Immature natural killer cell (primary cell): ENCODE measurements at regions not wholly inside any gene's neighbourhood (a gene's known extent, or its start where the extent isn't known, plus 50 kb on each side); places are given as distances from the start of the nearest gene placed in this dataset.
"Not testable (repeated sequence)": the region's sequence is repeated elsewhere in the genome, so short reads cannot be mapped to it uniquely, and the experiment has no call there.

Source experiments
- DNase-seq, 3 donors: peaks; one replicate each; pipeline ENCODE4 v3.0.0; 2022; ENCODE audit warnings: mixed read lengths in 1 of 3
- H3K27ac Mint-ChIP-seq, 6 donors: one replicate each; pipeline ENCODE4 v1.8.0; 2020; ENCODE audit warnings: mixed read lengths in 6 of 6, mild to moderate bottlenecking in 5 of 6, inconsistent platforms in 4 of 6, moderate library complexity in 3 of 6
- H3K27me3 Mint-ChIP-seq, 3 donors: one replicate each; pipeline ENCODE4 v1.8.0; 2020 to 2021; ENCODE audit warnings: low read depth in 3 of 3, mild to moderate bottlenecking in 3 of 3, mixed read lengths in 3 of 3, moderate library complexity in 3 of 3, inconsistent platforms in 1 of 3
- H3K36me3 Mint-ChIP-seq, 3 donors: one replicate each; pipeline ENCODE4 v1.8.0; 2020; ENCODE audit warnings: mixed read lengths in 3 of 3, inconsistent platforms in 2 of 3, mild to moderate bottlenecking in 2 of 3
- H3K4me1 Mint-ChIP-seq, 2 donors: one replicate each; pipeline ENCODE4 v1.8.0; 2020; ENCODE audit warnings: inconsistent platforms in 2 of 2, mild to moderate bottlenecking in 2 of 2, mixed read lengths in 2 of 2, moderate library complexity in 1 of 2
- H3K4me3 Mint-ChIP-seq, 5 donors: one replicate each; pipeline ENCODE4 v1.8.0; 2020; ENCODE audit warnings: mild to moderate bottlenecking in 5 of 5, mixed read lengths in 5 of 5, inconsistent platforms in 3 of 5, moderate library complexity in 3 of 5
- H3K9me3 Mint-ChIP-seq, 6 donors: one replicate each; pipeline ENCODE4 v1.8.0; 2020; ENCODE audit warnings: mild to moderate bottlenecking in 6 of 6, mixed read lengths in 6 of 6, inconsistent platforms in 4 of 6, moderate library complexity in 3 of 6

DNA sequence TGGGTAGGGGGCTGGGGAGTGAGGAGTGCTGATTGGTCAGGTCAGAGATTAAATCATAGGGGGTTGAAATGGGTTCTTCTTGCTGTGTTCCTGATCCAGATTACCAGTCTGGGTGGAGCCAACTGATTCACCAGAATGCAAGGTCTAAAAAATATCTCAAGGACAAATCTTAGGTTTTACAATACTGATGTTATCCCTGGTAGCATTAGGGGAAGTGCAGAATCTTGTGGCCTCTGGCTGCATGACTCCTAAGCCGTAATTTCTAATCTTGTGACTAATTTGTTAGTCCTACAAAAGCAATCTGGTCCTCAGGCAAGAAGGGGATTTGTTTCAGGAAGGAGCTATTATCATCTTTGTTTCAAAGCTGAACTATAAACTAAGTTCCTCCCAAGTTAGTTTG is 289.2 kb upstream of the KYNU start:
- no peaks in the 10 kb centered on the region for H3K27me3 Mint-ChIP-seq
- peaks cover 0 to 7% (median 1%) of the 10 kb centered on the region in 6 donors for H3K9me3 Mint-ChIP-seq
- H3K4me3 Mint-ChIP-seq: no peak overlapping the region
- DNase-seq: no peak
- H3K4me1 Mint-ChIP-seq: no peaks in the 10 kb centered on the region
- H3K27ac Mint-ChIP-seq: no peak overlapping the region
- H3K36me3 Mint-ChIP-seq: no peaks in the 10 kb centered on the region

DNA sequence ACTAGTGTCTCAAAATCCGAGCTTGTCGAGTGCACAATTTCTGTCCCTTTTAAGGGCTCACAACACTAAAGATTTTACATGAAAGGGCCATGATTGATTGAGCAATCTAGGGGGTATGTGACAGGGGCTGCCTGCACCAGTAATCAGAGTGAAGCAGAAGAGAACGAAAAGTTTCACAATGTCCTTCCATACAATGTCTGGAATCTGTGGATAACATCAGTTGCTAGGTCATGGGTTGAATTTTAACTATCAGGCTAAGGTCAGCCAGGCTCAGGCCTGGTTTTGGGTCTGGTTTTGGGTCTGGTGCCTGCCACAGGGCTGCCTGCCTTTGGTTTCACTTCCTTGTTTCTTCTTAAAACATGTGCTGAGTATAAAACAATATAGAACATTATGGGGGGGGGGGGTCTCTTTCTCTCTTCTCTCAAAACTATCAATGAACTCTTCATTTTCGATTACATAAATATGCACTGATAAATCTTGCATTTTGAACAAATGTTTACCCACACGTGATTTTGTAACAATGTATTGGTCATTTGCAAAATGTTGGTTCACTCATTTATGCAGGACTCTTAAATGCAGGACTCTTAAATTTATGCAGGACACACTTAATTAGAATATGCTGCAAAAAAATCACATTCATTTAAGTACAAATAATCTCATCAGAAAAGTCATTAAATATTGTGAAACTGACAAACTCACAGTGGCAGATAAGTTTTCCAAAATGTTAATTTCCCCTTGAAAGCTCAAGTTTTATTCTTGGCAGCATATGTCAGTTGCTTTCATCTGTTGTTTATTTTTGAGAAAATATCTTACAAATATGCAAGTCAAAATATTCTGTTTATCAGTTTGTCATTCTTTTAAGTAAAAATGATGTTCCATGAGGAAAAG is 290.5 kb upstream of the KYNU start:
- no peak for DNase-seq
- Mint-ChIP-seq H3K36me3 (no peaks in the 10 kb centered on the region), H3K27ac (no peak overlapping the region), H3K27me3 (peaks cover 0 to 2% (median 0%) of the 10 kb centered on the region in 3 donors), H3K4me3 (no peak overlapping the region), H3K9me3 (peaks cover 0 to 7% (median 1%) of the 10 kb centered on the region in 6 donors), H3K4me1 (no peaks in the 10 kb centered on the region)

DNA sequence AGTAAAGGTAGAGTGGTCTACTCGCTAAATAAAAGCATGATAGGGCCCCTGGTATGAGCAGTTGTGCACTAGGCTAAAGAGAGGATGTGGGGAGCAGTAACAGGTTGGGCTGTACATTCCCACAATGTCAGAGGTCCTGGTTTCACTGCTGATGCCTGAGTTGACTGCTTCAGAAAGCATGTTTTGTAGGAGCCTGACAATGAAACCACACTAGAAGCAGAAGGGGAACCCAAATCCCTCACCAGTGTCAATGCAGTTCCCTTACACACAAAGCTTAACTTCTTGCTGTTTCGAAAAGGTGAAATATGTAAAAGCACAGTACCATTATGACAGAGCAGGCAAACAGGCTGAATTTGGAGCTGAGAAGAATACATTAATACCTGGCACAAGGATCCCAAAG is 291.7 kb upstream of the KYNU start:
- Mint-ChIP-seq H3K27me3 (peaks cover 0 to 2% (median 1%) of the 10 kb centered on the region in 3 donors), H3K4me3 (no peak overlapping the region), H3K9me3 (peaks cover 0 to 7% (median 4%) of the 10 kb centered on the region in 6 donors), H3K27ac (no peak overlapping the region), H3K4me1 (no peaks in the 10 kb centered on the region), H3K36me3 (no peaks in the 10 kb centered on the region)
- DNase-seq: no peak

DNA sequence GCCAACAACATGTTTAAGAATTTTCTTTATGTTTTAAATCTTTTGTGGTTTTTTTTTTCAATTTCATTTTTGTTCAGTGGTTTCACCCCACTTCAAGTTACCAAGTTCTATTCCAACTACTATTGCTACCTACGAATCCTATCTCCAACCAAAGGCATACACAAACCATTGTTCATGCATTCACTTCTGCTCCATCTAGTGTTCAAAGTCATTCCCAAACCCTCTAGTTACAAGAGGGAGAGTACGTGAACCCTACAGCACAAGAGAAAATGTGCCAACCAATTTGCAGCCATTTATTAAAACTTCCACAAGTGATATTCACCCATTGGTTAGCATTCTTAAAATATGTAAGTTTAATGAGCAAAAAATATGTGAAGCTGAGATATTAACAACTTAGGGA is 295.1 kb upstream of the KYNU start:
- Mint-ChIP-seq H3K27ac (no peak overlapping the region), H3K36me3 (no peaks in the 10 kb centered on the region), H3K9me3 (peaks cover 0 to 23% (median 3%) of the 10 kb centered on the region in 6 donors), H3K4me1 (no peaks in the 10 kb centered on the region), H3K27me3 (peaks cover 1 to 4% (median 4%) of the 10 kb centered on the region in 3 donors), H3K4me3 (no peak overlapping the region)
- DNase-seq: no peak

DNA sequence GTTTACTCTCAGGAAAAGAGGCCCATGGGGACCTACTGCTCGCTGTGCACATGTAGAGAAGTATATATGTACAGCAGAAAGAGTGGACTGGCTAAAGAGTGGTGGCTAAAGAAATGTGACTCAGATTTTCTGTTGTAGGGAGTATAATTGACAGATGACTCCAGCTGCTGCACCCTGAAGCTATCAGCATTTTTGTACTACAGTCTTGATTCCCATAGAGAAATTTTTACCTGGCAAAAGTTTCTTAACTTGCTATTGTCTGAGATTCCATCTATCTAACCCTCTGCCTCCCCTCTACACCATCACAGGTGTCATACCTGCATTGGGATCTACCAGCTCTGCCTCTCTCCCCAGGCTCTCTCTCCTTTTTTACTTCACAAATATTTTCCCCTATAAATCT is 296.0 kb upstream of the KYNU start:
- Mint-ChIP-seq H3K36me3 (no peaks in the 10 kb centered on the region), H3K27me3 (peaks cover 1 to 4% (median 4%) of the 10 kb centered on the region in 3 donors), H3K9me3 (peaks cover 0 to 23% (median 3%) of the 10 kb centered on the region in 6 donors), H3K4me3 (no peak overlapping the region), H3K4me1 (no peaks in the 10 kb centered on the region), H3K27ac (no peak overlapping the region)
- DNase-seq: no peak

DNA sequence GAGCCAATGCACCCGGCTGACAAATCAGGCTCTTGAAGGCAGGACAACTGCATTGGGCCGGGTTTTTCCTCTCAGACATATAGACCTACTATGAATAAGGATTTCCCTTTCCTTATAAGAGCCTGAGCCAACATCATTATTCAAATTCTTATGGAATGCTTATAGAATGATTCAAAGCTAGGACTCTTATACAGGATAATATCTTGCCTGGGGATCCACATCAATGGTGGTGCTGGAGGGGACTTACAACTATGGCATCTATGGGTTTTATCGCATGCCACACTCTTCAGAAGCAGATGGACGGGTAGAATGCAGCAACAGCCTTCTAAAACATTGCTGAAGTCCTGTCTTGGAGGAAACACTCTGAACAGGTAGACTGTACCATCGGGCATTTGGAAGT is 296.8 kb upstream of the KYNU start:
- Mint-ChIP-seq H3K9me3 (peaks cover 0 to 23% (median 3%) of the 10 kb centered on the region in 6 donors), H3K27ac (no peak overlapping the region), H3K27me3 (peaks cover 1 to 4% (median 4%) of the 10 kb centered on the region in 3 donors)

DNA sequence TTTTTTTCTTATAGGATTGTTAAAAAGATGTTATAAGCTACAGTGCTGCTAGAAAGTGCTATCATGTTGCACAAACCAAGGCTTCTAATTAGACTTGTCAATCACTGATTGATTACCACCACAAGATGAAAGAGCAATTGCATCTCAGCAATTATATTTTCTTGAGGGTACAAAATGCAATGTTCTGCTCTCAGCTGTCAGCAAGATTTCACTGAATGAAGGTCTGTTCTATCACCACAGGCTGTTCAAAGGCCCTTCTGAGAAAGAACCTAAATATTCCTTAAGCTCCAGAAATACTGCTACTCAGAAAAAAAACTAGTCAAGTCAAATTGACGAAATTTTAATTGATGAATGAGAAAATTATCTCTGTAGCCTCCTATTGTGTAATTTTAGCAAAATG is 301.9 kb upstream of the KYNU start:
- peaks cover 2 to 4% (median 2%) of the 10 kb centered on the region in 3 donors for H3K27me3 Mint-ChIP-seq
- no peaks in the 10 kb centered on the region for H3K4me1 Mint-ChIP-seq
- H3K36me3 Mint-ChIP-seq: no peaks in the 10 kb centered on the region
- peaks cover 3 to 34% (median 7%) of the 10 kb centered on the region in 6 donors for H3K9me3 Mint-ChIP-seq
- no peak for DNase-seq
- H3K4me3 Mint-ChIP-seq: no peak overlapping the region
- no peak overlapping the region for H3K27ac Mint-ChIP-seq

More for the DNA sequence above, 296.8 kb upstream of the KYNU start:
- no peaks in the 10 kb centered on the region for H3K36me3 Mint-ChIP-seq
- H3K4me1 Mint-ChIP-seq: no peaks in the 10 kb centered on the region
- no peak for DNase-seq
- no peak overlapping the region for H3K4me3 Mint-ChIP-seq

DNA sequence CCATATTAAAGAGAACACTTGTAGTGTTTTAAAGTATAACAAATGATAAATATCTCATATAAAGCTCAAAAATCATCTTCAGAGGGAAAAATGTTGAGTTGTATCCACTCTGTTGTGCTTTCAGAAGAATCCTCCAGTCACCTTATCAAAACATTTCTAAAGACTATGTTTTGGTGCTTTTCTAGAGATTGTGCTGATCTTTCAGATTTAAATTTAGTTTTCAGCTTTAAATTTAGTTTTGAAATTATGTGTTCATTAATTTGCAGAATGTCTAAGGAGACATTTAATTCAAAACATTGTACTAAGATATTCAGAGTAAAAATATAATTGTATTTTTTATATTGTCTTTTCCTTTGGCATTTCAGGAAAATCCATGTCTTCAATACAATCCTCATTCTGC is 303.1 kb upstream of the KYNU start:
- H3K9me3 Mint-ChIP-seq: peaks cover 5 to 28% (median 9%) of the 10 kb centered on the region in 6 donors
- H3K36me3 Mint-ChIP-seq: no peaks in the 10 kb centered on the region
- no peak overlapping the region for H3K4me3 Mint-ChIP-seq
- H3K4me1 Mint-ChIP-seq: no peaks in the 10 kb centered on the region
- no peak for DNase-seq
- peaks cover 0 to 2% (median under 1%) of the 10 kb centered on the region in 3 donors for H3K27me3 Mint-ChIP-seq
- H3K27ac Mint-ChIP-seq: no peak overlapping the region

DNA sequence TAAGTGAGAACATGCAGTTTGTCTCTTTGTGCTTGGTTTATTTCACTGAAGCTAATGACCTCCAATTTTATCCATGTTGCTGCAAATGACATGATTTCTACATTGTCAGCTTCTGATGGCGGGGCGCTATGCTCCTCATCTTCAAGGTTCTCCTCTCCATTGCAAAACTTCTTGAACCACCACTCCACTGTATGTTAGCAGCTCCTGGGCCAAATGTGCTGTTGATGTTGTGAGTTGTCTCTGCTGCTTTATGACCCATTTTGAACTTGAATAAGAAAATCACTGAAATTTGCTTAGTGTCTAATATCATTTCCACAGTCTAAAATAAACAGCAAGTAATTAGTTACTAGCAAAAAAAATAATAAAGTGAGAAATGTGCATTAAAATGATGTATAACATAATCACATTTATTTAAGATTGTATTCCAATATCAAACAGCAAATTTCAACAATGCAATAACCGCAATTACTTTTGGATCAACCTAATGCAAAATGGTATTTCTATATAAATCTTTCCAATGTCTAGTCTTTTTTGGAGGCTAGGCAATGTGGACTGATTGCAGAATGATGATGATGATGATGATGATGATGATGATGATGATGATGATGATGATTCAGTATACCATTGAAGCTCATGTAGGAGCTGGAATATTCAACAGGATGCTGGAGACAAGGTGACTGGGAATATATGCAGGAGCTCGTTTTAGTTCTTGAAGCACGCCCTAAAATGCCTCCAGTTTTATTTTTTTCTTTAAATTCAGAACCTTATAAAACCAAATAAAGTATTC is 304.9 kb upstream of the KYNU start:
- H3K27ac Mint-ChIP-seq: no peak overlapping the region
- peaks cover 0 to 2% (median 0%) of the 10 kb centered on the region in 3 donors for H3K27me3 Mint-ChIP-seq
- H3K36me3 Mint-ChIP-seq: no peaks in the 10 kb centered on the region
- no peaks in the 10 kb centered on the region for H3K4me1 Mint-ChIP-seq
- H3K9me3 Mint-ChIP-seq: peaks cover 6 to 22% (median 9%) of the 10 kb centered on the region in 6 donors
- H3K4me3 Mint-ChIP-seq: no peak overlapping the region
- DNase-seq: no peak

DNA sequence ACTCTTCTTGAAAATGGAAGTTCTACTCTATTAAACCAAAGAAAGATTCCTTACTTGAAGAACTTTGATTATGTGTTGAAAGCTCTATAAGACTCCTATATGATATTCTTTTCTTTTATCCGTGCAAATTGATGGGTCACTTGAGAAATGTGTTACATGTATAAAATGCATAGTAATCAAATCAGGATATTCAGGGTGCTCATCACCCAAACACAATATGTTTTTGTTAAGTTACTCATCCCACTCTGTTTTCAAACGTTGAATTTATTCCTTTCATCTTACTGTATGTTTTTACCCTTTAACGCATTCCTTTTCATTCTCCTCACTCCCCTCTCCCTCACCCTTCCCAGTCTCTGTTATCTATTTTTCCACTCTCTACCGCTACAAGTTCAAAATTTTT is 305.5 kb upstream of the KYNU start:
- peaks cover 6 to 28% (median 11%) of the 10 kb centered on the region in 6 donors for H3K9me3 Mint-ChIP-seq
- no peaks in the 10 kb centered on the region for H3K36me3 Mint-ChIP-seq
- H3K27me3 Mint-ChIP-seq: peaks cover 0 to 2% (median 0%) of the 10 kb centered on the region in 3 donors
- no peak overlapping the region for H3K4me3 Mint-ChIP-seq
- no peak overlapping the region for H3K27ac Mint-ChIP-seq
- H3K4me1 Mint-ChIP-seq: no peaks in the 10 kb centered on the region
- no peak for DNase-seq

DNA sequence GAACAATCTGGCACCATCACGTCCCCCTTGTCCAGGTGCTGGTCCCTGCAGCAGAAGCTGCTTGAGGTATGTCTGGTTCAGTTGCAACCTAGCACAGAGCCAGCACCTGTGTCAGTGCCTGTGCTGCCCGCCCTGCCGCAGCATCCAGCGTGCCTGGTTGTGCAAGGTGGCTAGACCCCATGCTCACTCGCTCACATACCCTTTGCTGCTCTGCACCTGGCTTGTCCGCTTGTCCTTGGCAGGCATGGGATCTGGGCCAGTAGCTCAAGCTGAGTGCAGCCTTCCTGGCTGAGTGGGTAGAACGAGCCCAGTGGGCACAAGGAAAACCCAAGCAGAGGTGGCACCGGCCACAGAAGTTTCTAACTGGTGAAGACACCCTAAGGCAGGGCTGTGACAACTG is 314.6 kb upstream of the KYNU start:
- Mint-ChIP-seq H3K27ac (no peak overlapping the region), H3K9me3 (peaks cover 4 to 20% (median 8%) of the 10 kb centered on the region in 6 donors), H3K36me3 (no peaks in the 10 kb centered on the region), H3K27me3 (peaks cover 0 to 1% (median 0%) of the 10 kb centered on the region in 3 donors), H3K4me1 (no peaks in the 10 kb centered on the region), H3K4me3 (no peak overlapping the region)
- no peak for DNase-seq

DNA sequence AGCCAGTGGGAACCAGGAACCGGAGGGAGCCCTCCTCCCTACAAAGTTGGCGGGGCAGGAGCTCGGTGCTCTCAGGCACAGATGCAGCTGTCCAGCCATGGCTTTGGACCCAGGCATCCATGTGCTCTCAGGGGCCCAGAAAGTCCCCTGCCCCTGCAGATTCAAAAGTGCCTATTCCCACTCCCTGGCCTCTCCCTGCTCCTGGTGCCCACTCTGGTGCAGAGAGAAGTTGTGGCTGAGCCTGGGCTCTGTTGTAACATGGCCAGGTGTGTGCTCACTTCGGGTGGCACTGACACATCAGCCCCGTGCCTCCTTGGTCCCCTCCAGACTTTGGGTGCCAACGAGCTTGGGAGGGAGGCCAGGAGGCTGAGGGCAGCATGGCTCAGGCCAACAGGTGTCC is 315.8 kb upstream of the KYNU start:
- no peak overlapping the region for H3K27ac Mint-ChIP-seq
- no peak overlapping the region for H3K4me3 Mint-ChIP-seq
- peaks cover 0 to 1% (median 0%) of the 10 kb centered on the region in 3 donors for H3K27me3 Mint-ChIP-seq
- peaks cover 0 to 14% (median 8%) of the 10 kb centered on the region in 6 donors for H3K9me3 Mint-ChIP-seq
- H3K36me3 Mint-ChIP-seq: no peaks in the 10 kb centered on the region
- no peaks in the 10 kb centered on the region for H3K4me1 Mint-ChIP-seq
- no peak for DNase-seq

DNA sequence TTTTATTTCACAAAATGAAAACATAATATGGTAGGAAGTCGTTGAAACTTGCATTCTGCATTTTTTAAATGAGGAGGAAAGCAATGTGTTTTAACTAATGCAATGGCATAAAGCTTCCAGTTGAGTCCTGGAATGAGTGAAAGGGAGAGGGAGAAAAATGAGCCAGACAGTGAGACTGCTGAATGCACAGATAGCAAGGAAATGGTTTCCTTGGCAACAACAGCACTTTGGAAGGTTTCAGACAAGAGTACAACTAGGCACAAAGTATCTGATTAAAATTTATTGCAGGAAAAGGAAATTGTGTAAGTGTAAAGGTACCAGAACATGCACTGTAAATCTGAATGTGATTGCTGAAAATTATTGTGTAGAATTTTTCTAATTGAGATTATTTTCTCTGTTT is 320.1 kb upstream of the KYNU start:
- H3K4me3 Mint-ChIP-seq: no peak overlapping the region
- no peaks in the 10 kb centered on the region for H3K36me3 Mint-ChIP-seq
- no peaks in the 10 kb centered on the region for H3K27me3 Mint-ChIP-seq
- no peak for DNase-seq
- H3K27ac Mint-ChIP-seq: no peak overlapping the region
- H3K9me3 Mint-ChIP-seq: peaks cover 0 to 11% (median 7%) of the 10 kb centered on the region in 6 donors
- H3K4me1 Mint-ChIP-seq: no peaks in the 10 kb centered on the region

DNA sequence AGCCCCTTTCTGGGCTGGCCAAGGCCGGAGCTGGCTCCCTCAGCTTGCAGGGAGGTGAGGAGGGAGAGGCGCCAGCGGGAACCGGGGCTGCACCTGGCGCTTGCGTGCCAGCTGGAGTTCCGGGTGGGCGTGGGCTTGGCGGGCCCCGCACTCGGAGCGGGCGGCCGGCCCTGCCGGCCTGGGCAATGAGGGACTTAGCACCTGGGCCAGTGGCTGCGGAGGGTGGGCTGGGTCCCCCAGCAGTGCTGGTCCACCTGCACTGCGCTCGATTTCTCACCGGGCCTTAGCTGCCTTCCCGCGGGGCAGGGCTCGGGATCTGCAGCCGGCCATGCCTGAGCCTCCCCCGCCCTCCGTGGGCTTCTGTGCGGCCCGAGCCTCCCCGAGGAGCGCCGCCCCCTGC is 331.5 kb upstream of the KYNU start:
- peaks cover 2 to 33% (median 17%) of the 10 kb centered on the region in 6 donors for H3K9me3 Mint-ChIP-seq
- not testable (repeated sequence) for H3K27ac Mint-ChIP-seq, DNase-seq, H3K4me3 Mint-ChIP-seq, H3K36me3 Mint-ChIP-seq, H3K4me1 Mint-ChIP-seq, H3K27me3 Mint-ChIP-seq
